ENCODE measurements at regions not wholly inside any gene's neighbourhood (a gene's known extent, or its start where the extent isn't known, plus 50 kb on each side); places are given as distances from the start of the nearest gene placed in this dataset.
"Not testable (repeated sequence)": the region's sequence is repeated elsewhere in the genome, so short reads cannot be mapped to it uniquely, and the experiment has no call there.

DNA sequence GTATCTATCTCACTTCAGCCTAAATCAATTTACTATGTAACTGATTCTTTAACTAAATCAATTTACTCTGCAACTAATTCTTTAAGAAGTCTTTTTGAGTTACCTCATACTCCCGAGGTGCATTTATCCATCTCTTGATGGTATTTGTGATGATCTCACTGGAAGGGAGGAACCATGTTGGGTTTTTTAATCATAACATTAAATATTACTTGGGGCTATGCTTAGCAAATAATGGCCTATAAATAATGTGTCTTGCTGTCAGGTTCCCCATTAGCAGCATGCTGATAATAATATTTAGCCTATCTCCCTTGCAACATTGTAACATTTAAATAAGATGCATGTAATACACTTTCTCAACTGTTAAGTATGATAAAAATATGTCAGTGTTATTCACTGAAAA lies 411.3 kb downstream of the SLITRK1 start:
- peaks cover 5 to 43% (median 19%) of the 10 kb centered on the region in 6 donors for H3K9me3 Mint-ChIP-seq
- H3K4me3 Mint-ChIP-seq = no peak overlapping the region
- H3K27ac Mint-ChIP-seq = no peak overlapping the region
- no peaks in the 10 kb centered on the region for H3K27me3 Mint-ChIP-seq (ENCODE audit: low read depth in 3 of 3)
- no peaks in the 10 kb centered on the region for H3K36me3 Mint-ChIP-seq
- no peaks in the 10 kb centered on the region for H3K4me1 Mint-ChIP-seq
- DNase-seq = no peak

DNA sequence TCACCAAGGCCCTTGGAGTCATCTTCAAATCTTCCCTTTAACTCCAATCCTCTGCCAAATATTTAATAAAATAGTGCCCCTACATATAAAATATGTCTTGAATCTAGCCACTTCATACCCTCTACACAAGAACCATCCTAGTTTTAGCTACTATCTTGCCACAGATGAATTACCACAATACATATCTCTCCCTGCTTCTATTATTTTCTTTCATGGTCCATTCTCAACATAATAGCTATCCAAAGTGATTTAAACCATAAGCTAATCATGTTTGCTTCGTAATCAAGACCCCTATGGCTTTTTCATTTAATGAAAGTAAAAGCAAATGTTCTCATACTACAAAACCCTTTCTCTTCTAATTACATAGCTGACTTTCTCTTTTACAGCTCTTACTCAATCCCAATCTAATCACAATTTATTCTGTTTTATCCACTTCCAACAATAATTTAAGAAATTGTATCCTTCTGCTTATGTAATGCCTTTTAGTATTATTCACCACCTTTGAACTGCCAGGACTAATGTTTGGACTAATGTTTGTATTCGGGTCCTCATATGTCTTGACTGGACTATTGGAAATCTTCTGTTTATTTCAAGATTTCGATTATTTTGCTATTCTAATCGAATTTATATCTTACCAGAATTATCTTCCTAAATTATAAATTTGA lies 412.0 kb downstream of the SLITRK1 start:
- no peak for DNase-seq
- H3K9me3 Mint-ChIP-seq = peaks cover 8 to 38% (median 18%) of the 10 kb centered on the region in 6 donors
- H3K36me3 Mint-ChIP-seq = no peaks in the 10 kb centered on the region
- H3K27ac Mint-ChIP-seq = no peak overlapping the region
- H3K27me3 Mint-ChIP-seq (ENCODE audit: low read depth in 3 of 3) = no peaks in the 10 kb centered on the region
- no peak overlapping the region for H3K4me3 Mint-ChIP-seq
- no peaks in the 10 kb centered on the region for H3K4me1 Mint-ChIP-seq

DNA sequence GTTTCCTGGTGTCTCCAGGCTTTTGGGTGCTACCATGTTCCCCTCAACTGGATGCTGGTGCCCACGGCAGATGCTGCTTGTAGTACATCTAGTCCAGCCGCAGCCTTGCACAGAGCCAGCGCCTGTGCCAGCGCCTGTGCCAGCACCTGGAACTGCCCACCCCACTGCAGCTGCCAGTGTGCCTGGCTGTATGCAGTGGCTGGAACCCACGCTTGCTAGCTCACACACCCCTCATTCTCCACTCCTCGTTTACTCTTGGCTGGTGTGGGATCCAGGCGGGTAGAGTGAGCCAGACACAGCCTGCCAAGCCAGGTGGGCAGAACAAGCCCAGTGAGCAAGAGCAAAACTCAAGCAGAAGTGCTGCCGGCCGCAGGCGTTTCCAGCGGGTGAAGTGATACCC lies 428.6 kb downstream of the SLITRK1 start:
- H3K36me3 Mint-ChIP-seq = no peaks in the 10 kb centered on the region

DNA sequence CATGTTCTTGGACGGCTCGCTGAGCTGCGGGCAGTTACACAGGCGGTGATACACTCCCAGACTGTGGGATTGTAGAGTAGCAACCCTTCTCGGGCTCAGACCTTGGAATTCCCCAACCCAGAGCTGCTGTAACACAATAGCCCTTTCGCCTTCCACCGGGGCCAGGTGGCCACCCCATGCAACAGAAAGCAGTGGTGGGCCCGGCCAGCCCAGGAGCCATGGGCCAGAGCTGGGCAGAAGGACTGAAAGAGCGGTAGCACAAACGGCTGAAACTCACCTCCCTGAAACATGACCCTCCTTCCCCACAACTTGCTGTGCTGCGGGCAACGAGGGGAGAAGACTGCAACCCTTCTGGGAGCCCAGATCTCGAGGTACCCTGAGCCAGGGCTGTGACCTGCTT lies 429.0 kb downstream of the SLITRK1 start:
- no peak for DNase-seq
- peaks cover 0 to 36% (median 16%) of the 10 kb centered on the region in 6 donors for H3K9me3 Mint-ChIP-seq
- no peaks in the 10 kb centered on the region for H3K4me1 Mint-ChIP-seq
- no peak overlapping the region for H3K4me3 Mint-ChIP-seq
- H3K27me3 Mint-ChIP-seq (ENCODE audit: low read depth in 3 of 3) = peaks cover 0 to 1% (median 0%) of the 10 kb centered on the region in 3 donors
- no peak overlapping the region for H3K27ac Mint-ChIP-seq
- no peaks in the 10 kb centered on the region for H3K36me3 Mint-ChIP-seq

More for the DNA sequence above, 428.6 kb downstream of the SLITRK1 start:
- no peak for DNase-seq
- Mint-ChIP-seq H3K27ac (no peak overlapping the region), H3K27me3 (ENCODE audit: low read depth in 3 of 3) (peaks cover 0 to 1% (median 0%) of the 10 kb centered on the region in 3 donors), H3K4me1 (no peaks in the 10 kb centered on the region), H3K4me3 (no peak overlapping the region), H3K9me3 (peaks cover 0 to 33% (median 16%) of the 10 kb centered on the region in 6 donors)

DNA sequence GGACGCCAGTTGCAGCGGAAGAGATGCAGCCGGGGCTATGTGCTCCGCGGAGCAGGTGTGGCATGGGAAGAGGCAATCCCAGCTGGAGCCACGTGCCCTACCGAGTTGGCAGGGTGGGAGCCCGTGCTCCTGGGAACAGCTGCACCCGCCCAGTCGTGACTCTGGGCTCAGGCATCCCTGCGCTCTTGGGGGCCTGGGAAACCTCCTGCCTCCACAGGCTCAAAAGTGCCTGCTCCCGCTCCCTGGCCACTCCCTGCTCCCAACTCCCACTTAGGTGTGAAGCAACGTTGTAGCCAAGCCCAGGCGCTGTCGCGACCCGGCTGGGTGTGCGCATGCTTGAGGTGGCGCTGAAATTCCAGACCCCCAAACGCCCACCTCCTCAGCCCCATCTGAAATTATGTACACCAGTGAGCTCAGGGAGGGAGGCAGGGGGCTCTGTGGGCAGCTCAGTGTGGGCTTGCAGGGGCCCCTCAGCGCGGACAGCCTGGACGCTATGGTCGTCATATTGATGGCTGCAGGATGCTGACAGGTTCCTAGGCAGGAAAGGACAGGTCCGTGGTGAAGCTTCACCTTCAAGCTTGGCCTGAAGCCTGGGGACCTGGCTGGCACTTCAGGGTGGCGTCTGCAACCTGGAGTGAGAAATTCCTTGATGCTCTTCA lies 429.9 kb downstream of the SLITRK1 start:
- no peak overlapping the region for H3K4me3 Mint-ChIP-seq
- H3K9me3 Mint-ChIP-seq = peaks cover 0 to 40% (median 16%) of the 10 kb centered on the region in 6 donors
- peaks cover 0 to 1% (median 0%) of the 10 kb centered on the region in 3 donors for H3K27me3 Mint-ChIP-seq (ENCODE audit: low read depth in 3 of 3)
- no peaks in the 10 kb centered on the region for H3K4me1 Mint-ChIP-seq
- no peak overlapping the region for H3K27ac Mint-ChIP-seq
- no peaks in the 10 kb centered on the region for H3K36me3 Mint-ChIP-seq
- no peak for DNase-seq

DNA sequence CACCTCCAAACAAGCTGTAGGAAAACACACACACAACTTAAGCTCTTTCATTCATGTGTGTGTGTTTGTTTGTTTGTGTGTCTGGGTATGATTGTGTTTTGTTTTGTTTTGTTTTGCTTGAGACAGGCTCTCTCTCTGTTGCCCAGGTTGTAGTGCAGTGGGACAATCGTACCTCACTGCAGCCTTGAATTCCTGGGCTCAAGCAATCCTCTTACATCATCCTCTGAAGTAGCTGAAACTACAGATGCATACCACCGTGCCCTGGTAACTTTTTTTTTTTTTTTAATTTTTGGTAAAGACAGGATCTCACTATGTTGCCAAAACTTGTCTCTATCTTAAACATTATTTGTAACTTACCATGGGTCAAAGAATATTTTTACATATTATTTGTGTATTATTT lies 431.7 kb downstream of the SLITRK1 start:
- Mint-ChIP-seq H3K27me3 (ENCODE audit: low read depth in 3 of 3) (no peaks in the 10 kb centered on the region), H3K27ac (no peak overlapping the region), H3K4me1 (no peaks in the 10 kb centered on the region), H3K4me3 (no peak overlapping the region), H3K36me3 (no peaks in the 10 kb centered on the region), H3K9me3 (peaks cover 0 to 35% (median 14%) of the 10 kb centered on the region in 6 donors)
- no peak for DNase-seq

DNA sequence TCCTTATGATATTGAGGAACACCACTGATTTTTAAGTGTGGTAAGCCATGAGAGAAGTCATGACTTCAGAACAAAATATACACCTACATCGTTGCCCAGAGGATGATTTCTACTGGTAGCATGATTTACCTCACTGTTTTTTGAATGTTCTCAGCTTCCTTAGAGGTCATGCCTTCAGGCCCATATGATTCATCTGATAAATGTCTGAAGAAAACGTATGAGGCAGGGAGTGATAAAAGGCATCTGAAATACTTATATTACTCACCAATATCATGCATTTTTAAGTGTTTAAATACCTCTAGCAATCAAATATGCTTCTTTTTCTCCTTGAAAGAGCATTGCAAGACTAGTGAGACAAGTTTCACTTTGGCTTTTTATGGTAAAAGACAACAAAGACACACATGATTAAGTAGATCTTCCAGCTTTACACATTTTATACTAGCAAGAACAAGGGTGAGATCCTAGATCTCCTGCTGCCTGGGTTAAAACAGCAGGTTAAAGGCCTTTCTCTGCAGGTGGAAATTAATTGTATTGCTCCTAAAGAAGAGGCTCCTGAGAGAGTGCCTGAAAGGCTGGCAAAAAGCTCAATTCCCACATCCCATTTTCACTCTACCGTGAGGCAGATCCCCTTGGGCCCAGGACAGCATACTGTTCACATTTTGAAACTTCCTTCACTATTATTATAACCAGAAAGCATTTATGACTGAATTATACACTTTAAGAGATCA lies 432.4 kb downstream of the SLITRK1 start:
- Mint-ChIP-seq H3K4me3 (no peak overlapping the region), H3K27me3 (ENCODE audit: low read depth in 3 of 3) (no peaks in the 10 kb centered on the region), H3K27ac (no peak overlapping the region), H3K4me1 (no peaks in the 10 kb centered on the region), H3K36me3 (no peaks in the 10 kb centered on the region), H3K9me3 (peaks cover 0 to 38% (median 13%) of the 10 kb centered on the region in 6 donors)
- DNase-seq = no peak

DNA sequence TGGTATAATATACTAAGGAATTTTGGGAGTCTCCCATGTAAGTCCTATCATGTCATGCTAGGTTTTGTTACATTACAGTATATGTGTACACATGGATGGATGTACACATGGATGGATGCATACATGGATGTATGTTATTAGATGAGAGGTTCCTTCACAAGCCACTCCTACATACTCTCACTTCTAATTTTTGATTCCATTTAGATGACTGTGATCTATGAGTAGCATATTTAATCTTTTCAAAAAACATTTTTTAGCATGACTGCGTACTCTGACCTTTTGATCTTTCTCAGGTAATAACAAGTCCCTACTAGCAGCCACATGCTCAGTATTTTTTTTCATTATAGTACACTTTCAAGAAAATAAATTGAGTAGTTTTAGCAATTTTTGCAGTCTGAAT lies 441.8 kb downstream of the SLITRK1 start:
- peaks cover 0 to 4% (median 1%) of the 10 kb centered on the region in 3 donors for H3K27me3 Mint-ChIP-seq (ENCODE audit: low read depth in 3 of 3)
- DNase-seq = no peak
- no peaks in the 10 kb centered on the region for H3K4me1 Mint-ChIP-seq
- H3K27ac Mint-ChIP-seq = no peak overlapping the region
- H3K9me3 Mint-ChIP-seq = peaks cover 12 to 55% (median 37%) of the 10 kb centered on the region in 6 donors
- H3K4me3 Mint-ChIP-seq = no peak overlapping the region
- no peaks in the 10 kb centered on the region for H3K36me3 Mint-ChIP-seq

DNA sequence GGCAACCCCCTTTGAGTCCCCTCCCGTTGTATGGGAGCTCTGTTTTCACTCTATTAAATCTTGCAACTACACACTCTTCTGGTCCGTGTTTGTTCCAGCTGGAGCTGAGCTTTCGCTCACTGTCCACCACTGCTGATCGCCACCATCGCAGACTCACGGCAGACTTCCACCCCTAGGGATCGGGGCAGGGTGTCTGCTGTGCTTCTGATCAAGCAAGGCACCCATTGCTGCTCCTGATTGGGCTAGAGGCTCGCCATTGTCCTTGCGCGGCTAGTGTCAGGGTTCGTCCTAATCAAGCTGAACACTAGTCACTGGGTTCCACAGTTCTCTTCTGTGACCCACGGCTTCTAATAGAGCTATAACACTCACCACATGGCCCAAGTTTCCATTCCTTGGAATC lies 442.8 kb downstream of the SLITRK1 start:
- peaks cover 12 to 48% (median 37%) of the 10 kb centered on the region in 6 donors for H3K9me3 Mint-ChIP-seq
- not testable (repeated sequence) for H3K4me1 Mint-ChIP-seq; H3K27me3 Mint-ChIP-seq (ENCODE audit: low read depth in 3 of 3); H3K4me3 Mint-ChIP-seq; H3K36me3 Mint-ChIP-seq; DNase-seq; H3K27ac Mint-ChIP-seq

DNA sequence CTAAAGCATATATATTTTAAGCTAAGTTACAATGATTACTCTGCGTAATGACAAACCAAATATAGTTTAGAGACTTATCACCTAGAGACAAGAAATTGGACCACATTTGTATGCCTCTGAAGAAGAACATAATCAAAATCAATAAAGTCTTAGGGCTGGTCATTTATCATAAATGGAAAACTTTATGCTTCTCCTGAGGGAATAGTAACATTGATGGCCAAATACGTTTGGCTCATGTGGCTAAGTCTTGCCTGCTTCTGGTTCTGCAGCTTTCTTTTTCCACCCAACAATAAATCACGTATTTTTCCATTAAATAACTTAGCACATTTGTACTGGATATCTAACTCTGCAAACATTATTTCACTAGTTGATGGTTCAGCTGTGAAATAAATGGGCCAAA lies 458.4 kb downstream of the SLITRK1 start:
- H3K27ac Mint-ChIP-seq = no peak overlapping the region
- H3K9me3 Mint-ChIP-seq = peaks cover 3 to 27% (median 14%) of the 10 kb centered on the region in 6 donors
- no peak for DNase-seq
- peaks cover 0 to 3% (median 0%) of the 10 kb centered on the region in 3 donors for H3K36me3 Mint-ChIP-seq
- peaks cover 0 to 2% (median 0%) of the 10 kb centered on the region in 3 donors for H3K27me3 Mint-ChIP-seq (ENCODE audit: low read depth in 3 of 3)
- H3K4me3 Mint-ChIP-seq = no peak overlapping the region
- H3K4me1 Mint-ChIP-seq = no peaks in the 10 kb centered on the region

DNA sequence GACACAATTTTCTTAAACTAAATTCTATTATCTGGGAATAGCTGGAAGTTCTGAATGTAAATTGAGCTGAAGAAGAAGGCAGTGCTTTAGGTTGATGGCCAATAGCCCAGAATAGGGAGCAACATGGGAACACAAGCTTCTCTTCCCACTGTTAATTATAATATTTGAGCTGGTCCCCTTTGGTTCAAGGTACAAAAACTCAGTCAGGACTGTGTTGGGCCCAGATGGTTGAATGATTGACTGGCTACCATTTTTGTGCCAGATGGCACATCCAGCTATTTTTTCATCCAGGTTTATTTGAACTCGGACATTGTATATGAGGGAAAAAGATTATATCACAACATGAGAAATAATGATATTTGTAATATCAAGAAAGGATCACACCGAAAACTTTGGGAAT lies 458.9 kb downstream of the SLITRK1 start:
- DNase-seq = no peak
- Mint-ChIP-seq H3K27ac (no peak overlapping the region), H3K36me3 (peaks cover 0 to 3% (median 0%) of the 10 kb centered on the region in 3 donors), H3K9me3 (peaks cover 3 to 26% (median 14%) of the 10 kb centered on the region in 6 donors), H3K4me3 (no peak overlapping the region), H3K27me3 (ENCODE audit: low read depth in 3 of 3) (peaks cover 0 to 2% (median 0%) of the 10 kb centered on the region in 3 donors), H3K4me1 (no peaks in the 10 kb centered on the region)

DNA sequence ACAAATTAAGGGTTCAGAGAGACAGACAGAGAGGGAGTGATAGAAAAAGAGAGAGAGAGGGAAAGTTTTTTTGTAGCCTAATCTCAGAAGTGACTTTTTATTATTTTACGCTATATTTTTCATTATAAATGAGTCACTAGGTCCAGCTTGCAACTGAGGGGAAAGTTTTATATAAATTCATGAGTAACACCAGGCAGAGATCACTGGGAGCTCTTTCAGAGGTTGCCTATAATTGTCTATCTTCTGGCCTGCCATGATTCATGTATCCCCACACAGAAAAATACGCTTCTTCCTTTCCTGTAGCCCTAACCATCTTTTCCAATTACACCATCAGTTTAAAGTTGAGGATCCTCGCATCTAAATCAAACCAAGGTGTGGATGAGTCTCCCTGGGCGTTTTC lies 467.9 kb downstream of the SLITRK1 start:
- no peaks in the 10 kb centered on the region for H3K4me1 Mint-ChIP-seq
- no peak for DNase-seq
- no peak overlapping the region for H3K4me3 Mint-ChIP-seq
- peaks cover 8 to 41% (median 20%) of the 10 kb centered on the region in 6 donors for H3K9me3 Mint-ChIP-seq
- H3K27ac Mint-ChIP-seq = no peak overlapping the region
- H3K27me3 Mint-ChIP-seq (ENCODE audit: low read depth in 3 of 3) = peaks cover 0 to 2% (median 0%) of the 10 kb centered on the region in 3 donors
- peaks cover 0 to 4% (median 0%) of the 10 kb centered on the region in 3 donors for H3K36me3 Mint-ChIP-seq

DNA sequence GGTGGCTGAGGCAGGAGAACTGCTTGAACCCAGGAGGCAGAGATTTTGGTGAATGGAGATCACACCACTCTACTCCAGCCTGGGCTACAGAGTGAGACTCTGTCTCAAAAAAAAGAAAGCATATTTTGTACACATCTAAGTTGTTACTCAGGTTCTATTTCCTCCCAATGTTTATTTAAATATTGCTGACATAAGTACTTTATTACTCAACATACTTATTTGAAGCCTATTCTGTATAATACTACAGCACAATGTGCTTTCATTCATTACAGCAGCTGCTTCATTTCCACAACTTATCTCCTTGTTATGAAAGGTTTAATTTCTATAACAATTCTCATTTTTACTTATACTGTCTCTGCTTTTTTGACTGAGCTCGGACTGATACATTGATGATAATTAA lies 495.7 kb downstream of the SLITRK1 start:
- DNase-seq = no peak
- peaks cover 6 to 22% (median 12%) of the 10 kb centered on the region in 6 donors for H3K9me3 Mint-ChIP-seq
- H3K36me3 Mint-ChIP-seq = no peaks in the 10 kb centered on the region
- H3K4me1 Mint-ChIP-seq = no peaks in the 10 kb centered on the region
- no peak overlapping the region for H3K4me3 Mint-ChIP-seq
- no peak overlapping the region for H3K27ac Mint-ChIP-seq
- H3K27me3 Mint-ChIP-seq (ENCODE audit: low read depth in 3 of 3) = no peaks in the 10 kb centered on the region

DNA sequence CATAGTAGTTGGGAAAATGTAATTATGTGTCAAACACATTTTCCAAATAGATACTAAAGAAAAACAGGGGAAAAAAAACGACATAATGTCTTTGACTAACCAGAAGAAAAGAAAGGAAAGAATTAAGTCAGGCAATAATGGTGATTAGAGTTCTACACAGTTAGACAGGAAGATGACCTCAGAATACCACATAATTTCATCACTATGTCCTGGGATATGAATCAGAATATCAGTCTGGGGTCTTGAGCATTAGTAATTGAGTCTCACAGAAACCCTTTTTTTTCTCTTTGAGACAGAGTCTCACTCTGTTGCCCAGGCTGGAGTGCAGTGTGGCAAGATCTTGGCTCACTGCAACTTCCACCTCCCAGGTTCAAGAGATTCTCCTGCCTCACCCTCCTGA lies 503.4 kb downstream of the SLITRK1 start:
- Mint-ChIP-seq H3K4me3 (no peak overlapping the region), H3K36me3 (no peaks in the 10 kb centered on the region), H3K27me3 (ENCODE audit: low read depth in 3 of 3) (no peaks in the 10 kb centered on the region), H3K9me3 (peaks cover 3 to 21% (median 9%) of the 10 kb centered on the region in 6 donors), H3K27ac (no peak overlapping the region), H3K4me1 (no peaks in the 10 kb centered on the region)
- no peak for DNase-seq

All from immature natural killer cell (primary cell).